HG03565 (cell line): ENCODE measurements at regions not wholly inside any gene's neighbourhood (a gene's known extent, or its start where the extent isn't known, plus 50 kb on each side); places are given as distances from the start of the nearest gene placed in this dataset.

Experiments
- ATAC-seq: cut with Tn5 transposase; IDR thresholded peaks from one replicate; pipeline ENCODE4 v1.9.1; 2021; ENCODE audit warnings: mild to moderate bottlenecking, moderate library complexity; ENCODE audit not compliant: unreplicated experiment

DNA sequence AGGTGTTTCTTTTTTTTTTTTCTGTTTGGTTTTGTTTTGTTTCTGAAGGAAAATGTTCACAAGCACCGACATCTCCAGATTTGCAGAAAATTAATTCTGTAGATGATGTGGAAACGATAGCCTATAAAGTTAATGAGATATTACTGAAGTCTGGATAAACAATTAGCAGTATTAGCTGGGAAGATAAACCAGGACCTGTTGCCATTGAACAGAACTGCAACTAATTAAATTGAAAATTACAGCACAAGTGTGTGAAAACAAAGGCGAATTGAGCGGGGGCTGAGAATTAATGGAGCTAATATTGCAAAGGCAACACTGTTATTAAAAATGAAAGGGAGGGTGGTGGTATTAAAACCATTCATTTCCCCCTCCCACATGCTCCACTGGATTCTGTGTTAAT lies 107.5 kb upstream of the AJAP1 start:
- ATAC-seq = no peak

DNA sequence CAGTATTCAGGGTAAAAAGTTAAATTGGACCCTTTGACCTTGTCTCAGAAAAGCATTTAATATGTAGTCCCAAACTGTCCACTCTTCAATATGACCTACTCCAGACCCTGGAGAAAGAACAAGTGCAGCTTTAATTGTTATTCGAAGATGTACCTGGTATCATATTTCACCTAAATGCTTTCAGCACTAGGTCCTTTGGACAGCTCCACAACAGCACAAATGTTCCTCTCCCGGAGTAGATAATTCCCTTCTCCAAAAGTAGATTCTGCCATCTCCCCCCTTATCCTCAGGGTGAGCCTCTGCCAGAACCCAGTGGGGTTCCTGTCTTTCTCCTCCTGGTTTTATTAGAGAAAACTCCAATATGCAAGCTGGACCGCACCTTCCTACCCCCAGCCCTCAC lies 104.5 kb upstream of the AJAP1 start:
- no peak for ATAC-seq

DNA sequence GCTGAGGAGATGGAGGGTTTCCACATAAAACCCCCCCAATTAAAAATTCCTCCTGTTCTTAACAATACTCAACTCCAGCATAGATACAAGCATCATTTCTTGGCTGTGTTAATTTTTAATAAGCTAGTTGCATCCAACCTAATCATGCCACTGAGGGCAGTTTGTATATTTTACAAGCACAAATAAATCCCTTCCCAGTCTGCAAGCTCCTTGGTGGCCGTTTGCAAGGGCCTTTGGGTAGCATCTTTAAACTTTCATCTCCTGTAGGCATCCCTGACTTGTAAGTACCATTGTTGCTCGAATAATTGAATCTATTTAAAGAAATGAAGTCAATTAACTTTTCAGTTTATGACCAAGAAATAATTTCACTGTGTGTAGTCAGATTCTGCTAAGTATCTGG lies 103.5 kb upstream of the AJAP1 start:
- no peak for ATAC-seq

DNA sequence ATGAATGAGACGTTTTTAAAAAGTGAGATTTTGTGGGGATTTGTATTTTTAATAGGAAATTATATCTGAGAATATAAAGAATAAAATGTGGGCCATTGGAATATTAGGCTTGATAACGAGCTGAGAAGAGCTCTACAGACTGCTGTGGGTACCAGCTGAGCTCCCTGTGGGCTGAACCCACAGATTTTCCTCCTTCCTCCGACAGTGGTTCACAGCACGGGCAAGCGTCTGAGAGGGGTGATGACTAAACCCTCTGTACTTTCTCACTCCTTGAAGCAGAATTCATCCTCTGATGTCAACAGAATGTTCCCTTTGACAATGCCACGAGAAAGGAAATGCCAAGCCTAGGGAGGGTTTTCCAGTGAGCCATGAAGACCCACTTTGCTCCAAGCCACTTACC lies 102.7 kb upstream of the AJAP1 start:
- no peak for ATAC-seq

DNA sequence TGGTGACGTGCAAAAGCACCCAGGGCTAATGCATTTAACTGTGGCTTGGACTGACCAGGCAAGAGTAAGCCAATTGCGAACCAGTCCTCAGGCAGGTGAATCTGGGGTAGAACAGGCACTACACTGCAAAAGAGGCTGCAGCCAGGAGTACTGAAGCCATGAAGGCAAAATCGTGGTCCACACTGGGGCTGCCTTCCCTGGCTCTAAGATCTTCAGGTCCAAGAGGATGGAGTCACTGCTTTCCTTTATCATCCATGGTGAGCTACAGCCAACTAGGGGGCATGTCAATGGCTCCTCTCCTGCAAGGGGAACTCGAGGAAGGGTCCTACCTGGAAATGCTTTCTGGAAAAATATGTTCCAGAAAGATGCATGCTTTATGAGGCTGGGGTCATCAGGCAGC lies 100.6 kb upstream of the AJAP1 start:
- no peak for ATAC-seq

DNA sequence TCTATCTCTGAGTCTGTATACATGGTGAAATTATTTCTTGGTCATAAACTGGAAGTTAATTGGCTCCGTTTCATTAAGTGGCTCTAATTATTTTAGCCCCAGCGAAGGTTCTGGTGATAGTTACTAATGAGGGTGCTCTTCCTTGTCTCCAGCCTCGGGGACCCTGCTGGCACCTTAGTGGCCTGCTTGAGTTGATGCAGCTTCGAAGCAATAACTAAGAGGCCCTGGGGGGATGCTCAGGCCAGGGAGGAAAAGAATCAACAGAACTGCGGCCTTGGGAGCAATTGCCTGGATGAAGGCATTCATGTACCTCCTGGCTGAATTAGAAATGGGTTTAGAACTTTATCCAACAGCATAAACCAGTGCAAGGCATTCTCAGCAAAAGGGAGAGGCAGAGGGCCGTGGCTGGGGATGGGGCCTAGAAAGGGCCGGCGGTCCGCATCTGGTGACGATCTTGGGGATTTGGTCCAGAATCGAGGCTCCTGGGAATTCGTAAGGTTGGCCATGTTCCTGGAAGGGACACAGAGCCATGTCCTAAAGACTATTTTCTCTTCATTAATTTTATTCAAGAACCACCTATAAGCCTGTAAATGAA lies 100.0 kb upstream of the AJAP1 start:
- no peak for ATAC-seq

DNA sequence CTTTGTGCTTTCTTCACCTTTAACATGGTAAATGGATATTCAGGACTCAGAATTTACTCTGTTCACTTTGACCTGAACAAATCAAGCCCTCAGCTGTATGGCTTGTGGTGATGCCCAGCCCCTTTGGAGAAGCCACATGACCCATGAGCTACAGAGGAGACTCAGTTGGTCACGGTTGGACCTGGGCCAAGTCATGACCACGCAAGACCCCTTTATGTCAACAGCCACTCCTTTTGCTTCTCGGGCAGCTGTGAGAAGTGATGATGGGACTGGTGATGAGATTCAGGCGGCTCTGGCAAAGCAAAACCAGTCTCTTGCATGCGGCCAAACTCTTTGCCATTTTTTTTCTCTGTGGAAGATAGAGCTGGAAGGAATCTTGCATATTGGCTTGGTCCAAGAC lies 96.5 kb upstream of the AJAP1 start:
- no peak for ATAC-seq

DNA sequence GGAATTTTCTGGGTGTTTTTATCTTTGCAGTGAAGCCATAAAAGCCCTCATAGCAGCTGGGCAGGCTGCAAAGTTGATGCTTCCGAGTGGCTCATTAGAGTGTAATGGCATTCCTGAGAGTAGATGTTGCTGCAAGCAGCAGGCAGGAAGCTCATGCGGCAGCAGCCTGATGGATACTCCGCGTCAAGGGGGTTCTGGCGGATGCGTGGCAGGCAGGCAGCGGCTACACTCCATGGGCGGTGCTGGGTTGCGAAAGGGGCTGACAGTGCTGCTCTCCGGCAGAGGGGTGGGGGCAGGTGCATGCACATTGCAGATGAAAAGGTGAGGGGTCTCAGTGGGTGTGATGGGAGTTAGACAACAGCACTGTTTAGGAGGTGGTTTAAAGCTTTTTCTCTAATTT lies 93.2 kb upstream of the AJAP1 start:
- ATAC-seq = no peak

DNA sequence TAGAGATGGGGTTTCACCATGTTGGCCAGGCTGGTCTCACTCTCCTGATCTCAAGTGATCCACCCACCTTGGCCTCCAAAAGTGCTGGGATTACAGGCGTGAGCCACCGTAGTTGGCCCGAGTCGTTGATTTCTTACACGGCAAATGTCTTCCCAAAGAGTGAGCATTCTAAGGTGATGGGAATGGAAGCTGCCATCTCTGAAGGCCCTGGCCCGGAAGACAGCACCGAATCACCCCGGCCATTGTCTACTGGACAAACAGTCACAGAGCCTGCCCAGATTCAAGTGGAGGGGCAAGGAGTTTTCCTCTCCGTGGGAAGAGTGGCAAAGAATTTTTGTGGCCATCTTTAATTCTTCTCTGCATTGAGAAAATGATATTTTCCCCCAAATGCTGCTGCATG lies 92.1 kb upstream of the AJAP1 start:
- no peak for ATAC-seq

DNA sequence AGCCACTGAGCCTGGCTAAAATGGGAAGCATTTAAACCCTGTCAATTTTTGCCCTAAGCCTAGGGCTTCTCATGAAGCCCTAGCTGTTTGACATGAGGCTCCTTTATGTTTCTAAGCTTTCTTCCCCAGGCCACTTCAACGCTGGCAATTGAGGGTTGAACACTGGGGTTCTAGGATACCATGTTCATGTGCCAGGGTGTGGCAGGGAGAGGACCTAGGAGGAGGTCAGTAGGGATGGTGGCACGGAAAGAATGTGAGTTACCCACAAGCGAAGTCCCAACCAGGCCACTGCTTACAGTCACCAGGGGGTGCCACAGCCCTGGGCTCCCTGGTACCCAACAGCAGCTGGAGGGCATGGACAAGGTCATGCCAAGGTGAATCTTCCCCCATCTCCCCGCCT lies 90.8 kb upstream of the AJAP1 start:
- ATAC-seq = no peak

DNA sequence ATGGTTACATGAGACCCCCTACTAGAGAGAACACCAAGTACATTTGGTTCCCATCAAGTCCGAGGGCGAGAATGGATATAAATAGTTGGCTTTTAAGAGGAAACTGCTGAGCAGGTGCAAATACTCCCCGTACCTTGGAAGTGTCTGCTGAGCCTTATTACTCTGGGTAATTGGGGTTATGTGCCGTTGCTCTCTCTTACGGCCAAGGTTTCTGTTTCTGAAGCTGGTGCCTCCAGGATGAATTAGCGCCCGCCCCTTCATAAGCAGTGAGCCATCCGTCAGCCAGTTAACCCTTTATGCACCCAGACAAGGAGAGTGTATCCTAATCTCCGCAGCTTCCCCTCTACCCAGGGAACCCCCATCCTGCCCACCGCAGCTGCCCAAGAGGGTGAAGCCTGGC lies 90.4 kb upstream of the AJAP1 start:
- no peak for ATAC-seq

DNA sequence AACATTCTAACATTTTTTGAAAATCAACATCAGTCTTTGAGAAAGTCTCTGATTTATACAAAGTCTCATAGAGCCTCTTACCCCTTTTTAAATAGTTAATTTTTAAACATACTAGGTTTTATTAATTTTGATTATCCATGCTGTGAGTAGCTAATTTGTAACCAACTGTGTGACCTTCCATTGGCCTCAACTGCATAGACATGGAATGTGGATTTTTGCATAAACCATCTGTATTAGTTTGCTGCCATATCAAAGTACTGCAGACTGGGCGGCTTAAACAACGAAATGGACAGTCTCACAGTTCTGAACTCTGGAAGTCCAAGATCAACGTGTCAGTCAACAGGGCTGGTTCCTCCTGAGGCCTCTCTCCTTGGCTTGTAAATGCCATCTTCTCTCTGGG lies 89.2 kb upstream of the AJAP1 start:
- no peak for ATAC-seq

DNA sequence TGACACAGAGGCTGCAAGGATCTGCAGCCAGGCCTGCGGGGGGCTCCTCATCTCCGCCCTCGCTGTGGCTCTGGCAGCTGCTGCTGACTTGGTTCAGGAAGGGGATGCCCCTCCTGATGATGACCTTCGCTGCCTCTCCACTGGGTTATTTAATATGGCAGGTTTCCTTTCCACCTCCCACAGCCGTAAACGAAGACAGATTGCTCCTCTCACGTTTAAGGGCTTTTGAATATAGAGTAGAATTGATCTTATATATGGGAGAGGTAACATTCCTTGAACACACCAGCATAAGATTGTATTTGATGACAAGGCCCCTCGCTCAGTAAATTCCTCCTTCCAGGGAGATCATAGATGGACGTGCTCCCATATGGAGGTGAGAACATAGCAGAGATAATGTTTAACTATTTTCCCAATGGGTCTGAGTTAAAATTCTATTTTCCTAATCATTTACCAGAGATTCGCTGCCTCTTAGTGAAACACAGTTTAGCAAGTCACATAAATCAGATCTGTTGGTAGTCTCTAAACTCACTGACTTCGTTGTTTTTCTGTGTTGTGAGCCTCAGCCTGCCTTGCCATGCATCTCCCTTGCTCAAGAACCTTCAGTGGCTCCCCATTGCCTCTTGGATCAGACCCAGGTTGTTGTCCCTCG lies 88.5 kb upstream of the AJAP1 start:
- no peak for ATAC-seq

DNA sequence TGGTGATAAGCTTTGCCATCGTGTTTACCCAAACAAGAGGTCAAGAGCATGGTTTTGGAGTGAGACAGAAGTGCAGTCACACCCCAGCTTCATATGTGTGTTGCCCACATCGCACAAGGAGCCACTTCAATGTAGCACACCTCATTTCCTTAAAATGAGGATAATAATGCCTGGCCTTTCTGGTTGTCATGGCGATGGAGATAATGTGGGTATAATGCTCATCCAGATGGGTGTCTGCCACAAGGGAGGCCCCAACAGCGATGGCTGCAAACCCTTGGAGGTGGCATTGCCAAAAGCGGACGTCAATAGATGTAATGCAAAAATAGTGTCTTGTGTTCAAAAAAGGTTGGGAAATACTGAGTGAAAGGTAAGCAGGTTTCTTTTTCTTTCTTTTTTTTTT lies 83.1 kb upstream of the AJAP1 start:
- no peak for ATAC-seq

DNA sequence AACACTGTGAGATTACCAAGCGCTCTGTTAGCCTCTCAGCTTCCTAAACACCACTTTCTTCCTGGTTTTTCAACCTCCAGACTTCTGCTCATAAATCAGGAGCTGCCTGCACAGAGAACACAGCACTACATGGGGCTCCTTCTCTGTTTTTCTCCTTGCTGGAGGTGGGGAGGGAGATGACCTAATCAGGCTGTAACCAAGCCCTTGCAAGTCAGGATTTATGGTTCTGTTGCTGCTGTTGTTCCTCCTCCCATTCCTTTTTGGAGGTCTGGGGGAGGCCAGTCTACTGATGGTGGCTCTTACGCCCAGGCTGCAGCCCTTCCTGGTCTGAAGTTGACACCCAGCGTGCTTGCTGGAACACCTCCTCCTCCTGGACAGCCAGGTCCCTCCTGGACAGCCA lies 80.9 kb upstream of the AJAP1 start:
- no peak for ATAC-seq

DNA sequence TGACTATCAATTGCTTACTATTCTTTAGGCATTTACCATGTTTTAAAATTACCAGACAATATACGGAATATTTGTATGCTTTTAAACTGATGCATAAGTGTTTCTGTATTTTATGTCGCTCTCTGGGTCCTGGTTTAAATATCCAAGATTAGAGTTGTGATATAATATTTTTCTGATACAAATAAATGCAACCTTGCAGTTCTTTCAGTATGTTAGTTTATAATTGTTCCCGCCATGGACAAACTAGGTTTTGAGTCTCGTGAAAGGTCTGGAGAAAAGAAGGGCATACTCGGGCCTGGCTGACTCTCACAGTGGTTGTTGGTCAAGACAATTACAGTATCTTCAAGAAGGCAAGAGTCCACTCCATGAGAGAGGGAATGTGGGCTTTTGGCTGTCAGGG lies 72.6 kb upstream of the AJAP1 start:
- no peak for ATAC-seq

DNA sequence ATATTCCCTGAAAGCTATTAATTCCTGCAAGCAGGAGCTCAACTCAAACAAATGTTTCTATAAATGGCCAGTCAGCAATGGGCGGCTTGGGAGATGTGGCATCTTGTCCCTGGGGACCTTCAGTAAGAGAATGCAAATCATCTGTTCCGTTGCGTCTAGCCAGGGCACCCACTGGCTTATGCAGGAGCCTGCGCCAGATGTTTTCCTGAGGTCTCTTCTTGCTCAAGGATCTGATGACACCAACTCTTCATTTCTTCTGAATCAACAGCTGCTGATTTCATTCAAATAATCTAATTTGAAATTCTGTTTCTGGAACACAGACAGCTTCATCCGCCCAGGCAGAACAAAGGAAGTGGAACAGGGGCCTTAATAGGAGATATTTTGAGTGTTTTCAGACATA lies 70.0 kb upstream of the AJAP1 start:
- ATAC-seq = no peak

DNA sequence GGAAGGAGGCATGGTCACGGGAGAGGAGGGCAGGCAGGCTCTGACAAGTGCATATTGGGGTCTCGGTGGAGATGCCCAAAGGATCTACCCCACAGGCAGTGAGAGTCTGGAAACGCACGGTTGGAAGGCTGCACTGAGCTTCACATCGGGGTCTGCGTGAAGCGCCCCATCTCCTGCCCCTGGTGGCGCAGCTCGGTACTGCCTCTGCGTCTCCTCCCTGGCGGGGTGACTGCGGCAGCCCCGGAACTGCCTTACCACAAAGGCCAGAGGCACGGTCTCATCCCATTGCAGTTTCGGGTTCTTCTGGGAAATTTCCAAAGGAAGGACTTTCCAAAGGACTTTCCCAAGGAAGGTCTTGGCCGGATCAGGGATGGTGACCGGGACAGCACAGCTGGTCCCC lies 69.2 kb upstream of the AJAP1 start:
- ATAC-seq = no peak

DNA sequence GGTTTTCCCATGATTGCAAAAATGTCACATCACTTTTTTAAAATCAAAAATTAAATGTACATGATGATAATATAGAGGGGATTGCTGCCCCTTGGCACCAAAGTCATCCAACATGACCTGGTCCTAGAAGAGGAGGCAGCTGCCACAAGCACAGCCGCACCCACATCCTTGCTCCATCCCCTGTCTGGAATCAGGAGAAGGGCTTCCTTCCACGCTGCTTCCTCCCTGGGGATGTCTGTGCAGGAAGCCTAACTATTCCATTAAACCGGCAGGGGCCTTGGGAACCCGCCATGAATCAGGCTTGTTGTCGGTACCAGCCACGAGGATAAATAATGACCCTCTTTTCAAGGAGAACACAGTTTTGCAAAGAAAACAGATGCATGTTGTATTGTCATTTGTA lies 68.7 kb upstream of the AJAP1 start:
- no peak for ATAC-seq

DNA sequence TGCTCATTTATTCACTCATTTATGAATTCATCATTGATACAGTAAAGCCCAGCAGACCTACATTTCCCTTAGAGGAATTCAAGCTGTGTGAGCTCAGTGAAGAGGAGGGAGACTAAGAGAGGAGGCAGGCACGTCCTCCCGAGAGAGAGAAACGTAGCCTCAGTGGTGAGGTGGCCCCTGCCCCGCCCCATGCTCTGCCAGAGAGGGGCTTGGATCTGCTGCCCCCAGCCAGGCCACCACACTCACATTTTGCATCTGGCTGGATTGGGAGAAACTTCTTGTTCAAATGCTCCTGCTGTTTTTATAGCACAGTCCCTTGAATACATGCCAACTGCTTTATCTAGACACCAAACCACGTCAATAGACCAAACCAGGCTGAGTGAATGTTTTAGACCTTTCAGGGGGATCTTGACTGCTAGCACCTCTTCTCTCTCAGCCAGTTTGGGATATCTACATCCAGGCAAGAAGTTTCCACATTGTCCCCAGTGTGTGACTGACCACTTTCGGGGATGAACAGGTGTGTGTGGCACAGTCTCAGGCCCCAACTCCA lies 67.7 kb upstream of the AJAP1 start:
- no peak for ATAC-seq

DNA sequence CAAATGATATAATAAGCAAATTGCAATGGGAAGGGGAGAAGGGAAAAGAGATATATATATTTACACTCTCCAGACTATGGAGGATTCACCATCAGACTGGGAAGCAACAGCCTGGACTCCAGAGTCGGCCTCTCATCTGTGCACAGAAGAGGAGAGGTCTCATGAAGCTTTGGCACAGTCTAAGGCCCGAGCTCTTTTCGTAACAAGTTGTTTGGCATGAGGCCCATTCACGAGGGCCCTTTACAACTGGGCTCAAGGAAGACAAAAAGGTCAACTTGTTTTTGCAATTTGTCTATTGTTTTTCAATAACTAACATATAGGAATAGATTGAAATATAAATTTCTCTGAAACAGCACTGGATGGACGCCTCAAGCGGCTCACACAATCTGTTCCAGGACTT lies 66.7 kb upstream of the AJAP1 start:
- no peak for ATAC-seq

DNA sequence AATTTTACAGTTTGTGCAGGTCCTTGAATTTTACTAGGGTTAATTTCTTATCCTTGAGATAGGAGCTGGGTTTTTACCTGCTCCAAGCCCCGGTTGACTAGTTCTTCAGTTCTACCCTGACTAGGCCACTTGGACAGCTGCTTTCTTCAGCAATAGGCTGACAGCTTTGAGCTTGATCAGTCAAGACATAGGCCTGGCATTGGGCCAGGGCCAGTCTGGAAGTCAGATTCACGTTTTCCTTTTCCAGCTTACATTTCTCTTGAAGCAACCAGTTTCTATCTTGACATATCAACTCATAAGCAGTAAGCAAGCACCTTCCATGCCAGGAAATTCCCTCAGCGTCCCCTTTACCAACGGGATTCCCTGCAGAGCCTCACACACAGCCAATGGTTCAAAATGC lies 63.7 kb upstream of the AJAP1 start:
- no peak for ATAC-seq

DNA sequence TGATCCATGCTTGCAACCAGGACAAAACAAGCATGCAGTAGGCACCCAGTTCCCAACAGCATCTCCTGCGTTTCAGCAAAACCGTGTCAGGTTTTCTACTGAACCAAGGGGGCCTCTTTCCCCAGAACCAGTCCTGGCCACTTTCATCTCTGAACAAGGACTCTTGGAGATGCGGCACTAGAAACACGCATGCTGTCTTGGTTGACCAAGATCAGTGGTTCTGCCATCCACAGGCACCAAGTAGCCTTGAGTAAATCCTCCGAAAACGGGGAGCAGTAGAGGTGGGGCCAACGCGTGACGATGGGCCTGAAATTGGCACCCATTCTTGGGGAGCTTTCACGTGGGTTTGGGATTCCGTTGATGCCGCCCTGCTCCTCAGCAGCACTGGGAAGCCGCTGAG lies 62.5 kb upstream of the AJAP1 start:
- ATAC-seq = no peak
